ENCODE measurements at regions not wholly inside any gene's neighbourhood (a gene's known extent, or its start where the extent isn't known, plus 50 kb on each side); places are given as distances from the start of the nearest gene placed in this dataset.

- no peaks in the 10 kb centered on the region for H3K36me3 Mint-ChIP-seq (ENCODE audit: low read depth)
- ChIA-PET CTCF (no interaction called here), POLR2A (no interaction called here)
- TF ChIP-seq CTCF (IDR thresholded peaks at IDR 0.05): no peak
- ATAC-seq (ENCODE audit: low read depth) (no peak), DNase-seq (no peak)
- no peaks in the 10 kb centered on the region for H3K4me1 Mint-ChIP-seq
- no peak overlapping the region for H3K4me3 Mint-ChIP-seq
- no peak overlapping the region for H3K27ac Mint-ChIP-seq
- intact Hi-C loops (cut with micrococcal nuclease): no loop called here
- no peaks in the 10 kb centered on the region for H3K9me3 Mint-ChIP-seq
- no peaks in the 10 kb centered on the region for H3K27me3 Mint-ChIP-seq
Measured at GRCh38 chr5:103360475-103360874, 101.9 kb downstream of the MACIR start.

- ChIA-PET POLR2A (no interaction called here), CTCF (no interaction called here)
- intact Hi-C loops (cut with micrococcal nuclease): no loop called here
- H3K9me3 Mint-ChIP-seq: no peaks in the 10 kb centered on the region
- H3K4me3 Mint-ChIP-seq: no peak overlapping the region
- ATAC-seq (ENCODE audit: low read depth) (no peak), DNase-seq (no peak)
- TF ChIP-seq CTCF (IDR thresholded peaks at IDR 0.05): no peak
- H3K27ac Mint-ChIP-seq: no peak overlapping the region
- no peaks in the 10 kb centered on the region for H3K27me3 Mint-ChIP-seq
- no peaks in the 10 kb centered on the region for H3K36me3 Mint-ChIP-seq (ENCODE audit: low read depth)
- no peaks in the 10 kb centered on the region for H3K4me1 Mint-ChIP-seq
Measured at GRCh38 chr5:103358305-103358995, 99.9 kb downstream of the MACIR start.

- Mint-ChIP-seq H3K4me1 (no peaks in the 10 kb centered on the region), H3K27me3 (no peaks in the 10 kb centered on the region), H3K4me3 (no peak overlapping the region), H3K36me3 (ENCODE audit: low read depth) (no peaks in the 10 kb centered on the region), H3K9me3 (no peaks in the 10 kb centered on the region), H3K27ac (no peak overlapping the region)
- no peak for TF ChIP-seq CTCF (IDR thresholded peaks at IDR 0.05)
- ChIA-PET CTCF (no interaction called here), POLR2A (no interaction called here)
- intact Hi-C loops (cut with micrococcal nuclease): no loop called here
- DNase-seq (no peak), ATAC-seq (ENCODE audit: low read depth) (no peak)
Measured at GRCh38 chr5:103357636-103358035, 99.1 kb downstream of the MACIR start.

- DNase-seq (no peak), ATAC-seq (ENCODE audit: low read depth) (no peak)
- Mint-ChIP-seq H3K4me3 (no peak overlapping the region), H3K27me3 (no peaks in the 10 kb centered on the region), H3K36me3 (ENCODE audit: low read depth) (no peaks in the 10 kb centered on the region), H3K9me3 (no peaks in the 10 kb centered on the region), H3K4me1 (no peaks in the 10 kb centered on the region), H3K27ac (no peak overlapping the region)
- intact Hi-C loops (cut with micrococcal nuclease): no loop called here
- ChIA-PET CTCF (no interaction called here), POLR2A (no interaction called here)
- TF ChIP-seq CTCF (IDR thresholded peaks at IDR 0.05): no peak
Measured at GRCh38 chr5:103356350-103357091, 98.0 kb downstream of the MACIR start.

GRCh38 chr5:103355579-103355978 lies 97.0 kb downstream of the MACIR start:
- CTCF ChIA-PET: no interaction called here
- H3K27ac Mint-ChIP-seq: no peak overlapping the region
- peaks cover under 1% of the 10 kb centered on the region for H3K27me3 Mint-ChIP-seq

More at GRCh38 chr5:103355579-103355978, 97.0 kb downstream of the MACIR start:
- H3K9me3 Mint-ChIP-seq: no peaks in the 10 kb centered on the region
- DNase-seq (no peak), ATAC-seq (ENCODE audit: low read depth) (no peak)
- intact Hi-C loops (cut with micrococcal nuclease): no loop called here
- no peaks in the 10 kb centered on the region for H3K36me3 Mint-ChIP-seq (ENCODE audit: low read depth)
- no peak overlapping the region for H3K4me3 Mint-ChIP-seq
- TF ChIP-seq CTCF (IDR thresholded peaks at IDR 0.05): no peak
- POLR2A ChIA-PET: no interaction called here
- H3K4me1 Mint-ChIP-seq: no peaks in the 10 kb centered on the region
